OCI-LY3 (cell line): ENCODE measurements at regions not wholly inside any gene's neighbourhood (a gene's known extent, or its start where the extent isn't known, plus 50 kb on each side); places are given as distances from the start of the nearest gene placed in this dataset.

Experiments used
- H2AFZ ChIP-seq: fragments of 200-600, 300-600 bp; shearing (Covaris generic); 2 replicates; pipeline ENCODE4 v1.6.0; 2014; ENCODE audit warnings: antibody characterized with exemption, low read depth, low read length
- H3K27ac ChIP-seq: fragments of 200-600, 300-600 bp; sonication (generic); 2 replicates; pipeline ENCODE4 v1.5.1; 2014; ENCODE audit warnings: mild to moderate bottlenecking, low read length, moderate library complexity, mixed read lengths
- H3K27me3 ChIP-seq: fragments of 200-600, 300-600 bp; sonication (generic); 2 replicates; pipeline ENCODE4 v1.6.1; 2014; ENCODE audit warnings: low read depth, low read length, mixed read lengths
- H3K36me3 ChIP-seq: fragments of 200-600, 300-600 bp; sonication (generic); replicated peaks from 2 replicates; pipeline ENCODE3; 2014; ENCODE audit warnings: low read depth, low read length, mixed read lengths
- H3K4me1 ChIP-seq: fragments of 300-600, 200-600 bp; sonication (generic); 2 replicates; pipeline ENCODE4 v1.6.1; 2014; ENCODE audit warnings: low read length, mixed read lengths
- H3K4me2 ChIP-seq: fragments of 200-600, 300-600 bp; sonication (generic); 2 replicates; pipeline ENCODE4 v1.6.1; 2014; ENCODE audit warnings: low read length, mixed read lengths
- H3K4me3 ChIP-seq: fragments of 300-600, 200-600 bp; sonication (generic); 2 replicates; pipeline ENCODE4 v1.5.1; 2014; ENCODE audit warnings: antibody characterized with exemption, mild to moderate bottlenecking, low read length, moderate library complexity
- H3K79me2 ChIP-seq: fragments of 300-600, 200-600 bp; shearing (Covaris generic); 2 replicates; pipeline ENCODE4 v1.6.1; 2014; ENCODE audit warnings: mild to moderate bottlenecking, low read length, mixed read lengths
- H3K9ac ChIP-seq: fragments of 300-600, 200-600 bp; shearing (Covaris generic); 2 replicates; pipeline ENCODE4 v1.6.0; 2014; ENCODE audit warnings: mild to moderate bottlenecking, low read length, moderate library complexity
- H3K9me3 ChIP-seq: fragments of 200-600, 300-600 bp; shearing (Covaris generic); 2 replicates; pipeline ENCODE4 v1.6.1; 2014; ENCODE audit warnings: low read length, mixed read lengths; ENCODE audit not compliant: insufficient read depth
- H4K20me1 ChIP-seq: fragments of 200-600, 300-600 bp; sonication (generic); 2 replicates; pipeline ENCODE4 v1.6.1; 2016; ENCODE audit warnings: low read length, mixed read lengths; ENCODE audit not compliant: insufficient read depth
- CTCF ChIP-seq: fragments of 200-600, 300-600 bp; sonication (generic); IDR thresholded peaks from 2 replicates; pipeline ENCODE4 v1.5.1; 2014; ENCODE audit warnings: antibody characterized with exemption, low read length, low read depth
- EZH2phosphoT487 ChIP-seq: fragments of 200-600 bp; shearing (Covaris generic); IDR thresholded peaks from 2 replicates; pipeline ENCODE4 v1.6.1; 2018; ENCODE audit warnings: antibody characterized with exemption, mixed run types, low read depth

- no peak for TF ChIP-seq CTCF
- TF ChIP-seq EZH2phosphoT487, result no peak
- Histone ChIP-seq H3K4me2 (no peak overlapping the region), H4K20me1 (no peaks in the 10 kb centered on the region), H3K79me2 (no peaks in the 10 kb centered on the region), H3K36me3 (no peaks in the 10 kb centered on the region), H3K9ac (no peak overlapping the region), H2AFZ (no peak overlapping the region), H3K27ac (no peak overlapping the region), H3K9me3 (no peaks in the 10 kb centered on the region), H3K4me3 (no peak overlapping the region), H3K27me3 (peaks cover 17% of the 10 kb centered on the region), H3K4me1 (no peaks in the 10 kb centered on the region)
Observed at GRCh38 chr6:166877906-166878305, 78.4 kb downstream of the RNASET2 start.

GRCh38 chr6:166877349-166877748 is 79.0 kb downstream of the RNASET2 start:
- no peak overlapping the region for H3K4me2 ChIP-seq
- H2AFZ ChIP-seq, result no peak overlapping the region
- TF ChIP-seq EZH2phosphoT487, result no peak
- TF ChIP-seq CTCF, result no peak
- H3K36me3 ChIP-seq, result no peaks in the 10 kb centered on the region
- no peaks in the 10 kb centered on the region for H4K20me1 ChIP-seq
- H3K9ac ChIP-seq, result no peak overlapping the region
- H3K4me3 ChIP-seq, result no peak overlapping the region
- no peaks in the 10 kb centered on the region for H3K9me3 ChIP-seq
- H3K4me1 ChIP-seq, result no peaks in the 10 kb centered on the region
- H3K27ac ChIP-seq, result no peak overlapping the region
- H3K79me2 ChIP-seq, result no peaks in the 10 kb centered on the region
- H3K27me3 ChIP-seq, result peaks cover 20% of the 10 kb centered on the region

GRCh38 chr6:166872531-166873009 is 83.8 kb downstream of the RNASET2 start:
- no peaks in the 10 kb centered on the region for H3K36me3 ChIP-seq
- H3K9ac ChIP-seq, result no peak overlapping the region
- H3K9me3 ChIP-seq, result no peaks in the 10 kb centered on the region
- no peak for TF ChIP-seq CTCF
- TF ChIP-seq EZH2phosphoT487, result no peak
- peaks cover 20% of the 10 kb centered on the region for H3K27me3 ChIP-seq
- H3K27ac ChIP-seq, result no peak overlapping the region
- H3K79me2 ChIP-seq, result no peaks in the 10 kb centered on the region
- H3K4me1 ChIP-seq, result no peaks in the 10 kb centered on the region
- no peaks in the 10 kb centered on the region for H4K20me1 ChIP-seq
- H2AFZ ChIP-seq, result no peak overlapping the region
- H3K4me2 ChIP-seq, result no peak overlapping the region
- no peak overlapping the region for H3K4me3 ChIP-seq

GRCh38 chr6:166870602-166871208 is 85.6 kb downstream of the RNASET2 start:
- H3K9me3 ChIP-seq, result no peaks in the 10 kb centered on the region

More at GRCh38 chr6:166870602-166871208, 85.6 kb downstream of the RNASET2 start:
- TF ChIP-seq CTCF (no peak), EZH2phosphoT487 (no peak)
- Histone ChIP-seq H3K4me1 (no peaks in the 10 kb centered on the region), H3K9ac (no peak overlapping the region), H2AFZ (no peak overlapping the region), H3K36me3 (no peaks in the 10 kb centered on the region), H3K79me2 (no peaks in the 10 kb centered on the region), H3K27me3 (peaks cover 14% of the 10 kb centered on the region), H4K20me1 (no peaks in the 10 kb centered on the region), H3K4me3 (no peak overlapping the region), H3K27ac (no peak overlapping the region), H3K4me2 (no peak overlapping the region)
